Fibroblast of the aortic adventitia (primary cell): ENCODE measurements at regions not wholly inside any gene's neighbourhood (a gene's known extent, or its start where the extent isn't known, plus 50 kb on each side); places are given as distances from the start of the nearest gene placed in this dataset.

ENCODE experiments used
- DNase-seq: peaks from one replicate; pipeline ENCODE4 v3.0.0-alpha.2; 2010; ENCODE audit warnings: low read depth
- H3K4me3 ChIP-seq: 2 replicates; pipeline ENCODE4 v1.5.1; 2011; ENCODE audit warnings: low read depth, mild to moderate bottlenecking, control low read depth, low read length, moderate library complexity
- TF ChIP-seq, protein P1 (sequence below): IDR thresholded peaks from 2 replicates; pipeline ENCODE4 v1.5.1; 2011; ENCODE audit warnings: mild to moderate bottlenecking, low read length, control low read depth, inconsistent platforms; ENCODE audit not compliant: insufficient read depth

DNA sequence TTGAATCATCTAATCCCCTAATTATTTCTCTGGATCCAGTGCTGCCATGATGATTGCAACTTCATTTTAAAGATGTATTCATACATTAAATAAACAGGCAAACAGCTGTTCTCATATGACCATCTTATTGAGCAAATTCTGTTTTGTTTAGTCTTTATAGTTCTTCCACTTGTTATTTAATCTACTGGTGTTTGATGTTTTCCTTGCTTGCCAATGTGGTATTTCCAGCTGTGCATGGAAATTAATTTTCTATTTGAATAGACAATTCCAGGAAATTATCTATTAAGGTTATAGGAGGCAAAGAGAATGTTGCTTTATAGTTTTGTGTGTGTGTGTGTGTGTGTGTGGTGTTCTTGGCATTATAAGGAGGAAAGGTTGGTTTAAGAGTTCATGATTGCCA is 167.0 kb upstream of the PRPS1L1 start:
- no peak overlapping the region for H3K4me3 ChIP-seq
- TF ChIP-seq, protein P1, sequence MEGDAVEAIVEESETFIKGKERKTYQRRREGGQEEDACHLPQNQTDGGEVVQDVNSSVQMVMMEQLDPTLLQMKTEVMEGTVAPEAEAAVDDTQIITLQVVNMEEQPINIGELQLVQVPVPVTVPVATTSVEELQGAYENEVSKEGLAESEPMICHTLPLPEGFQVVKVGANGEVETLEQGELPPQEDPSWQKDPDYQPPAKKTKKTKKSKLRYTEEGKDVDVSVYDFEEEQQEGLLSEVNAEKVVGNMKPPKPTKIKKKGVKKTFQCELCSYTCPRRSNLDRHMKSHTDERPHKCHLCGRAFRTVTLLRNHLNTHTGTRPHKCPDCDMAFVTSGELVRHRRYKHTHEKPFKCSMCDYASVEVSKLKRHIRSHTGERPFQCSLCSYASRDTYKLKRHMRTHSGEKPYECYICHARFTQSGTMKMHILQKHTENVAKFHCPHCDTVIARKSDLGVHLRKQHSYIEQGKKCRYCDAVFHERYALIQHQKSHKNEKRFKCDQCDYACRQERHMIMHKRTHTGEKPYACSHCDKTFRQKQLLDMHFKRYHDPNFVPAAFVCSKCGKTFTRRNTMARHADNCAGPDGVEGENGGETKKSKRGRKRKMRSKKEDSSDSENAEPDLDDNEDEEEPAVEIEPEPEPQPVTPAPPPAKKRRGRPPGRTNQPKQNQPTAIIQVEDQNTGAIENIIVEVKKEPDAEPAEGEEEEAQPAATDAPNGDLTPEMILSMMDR: no peak
- DNase-seq: no peak

- TF ChIP-seq, protein P1: no peak
- no peak for DNase-seq
- H3K4me3 ChIP-seq: no peak overlapping the region
Measured at GRCh38 chr7:18196638-18197037, 169.0 kb upstream of the PRPS1L1 start.

- H3K4me3 ChIP-seq: no peak overlapping the region
- no peak for DNase-seq
- TF ChIP-seq, protein P1: no peak
Measured at GRCh38 chr7:18198868-18199267, 171.2 kb upstream of the PRPS1L1 start.

GRCh38 chr7:18200266-18200665 is 172.6 kb upstream of the PRPS1L1 start:
- TF ChIP-seq, protein P1: no peak
- no peak overlapping the region for H3K4me3 ChIP-seq
- DNase-seq: no peak

DNA sequence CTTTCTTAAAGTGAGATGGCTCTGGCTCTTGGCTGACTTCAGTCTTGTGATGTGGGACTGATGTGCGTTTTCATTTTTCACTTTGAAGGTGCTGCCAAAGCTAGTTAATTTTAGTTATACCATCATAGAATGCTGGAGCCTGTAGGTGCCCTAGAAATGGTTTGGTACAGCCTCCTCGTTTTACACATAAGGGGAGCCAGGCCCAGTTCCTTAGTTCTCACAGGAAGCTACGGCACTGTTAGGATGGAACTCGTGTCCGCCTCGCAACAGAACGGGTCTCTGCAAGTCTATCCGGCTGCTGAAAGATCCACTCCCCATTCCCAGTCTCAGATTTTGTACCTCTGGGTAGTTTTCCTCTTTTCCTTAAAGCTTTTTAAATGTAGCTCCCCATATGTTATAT is 173.2 kb upstream of the PRPS1L1 start:
- TF ChIP-seq, protein P1: no peak
- DNase-seq: no peak
- no peak overlapping the region for H3K4me3 ChIP-seq

GRCh38 chr7:18201350-18201749 is 173.7 kb upstream of the PRPS1L1 start:
- no peak for DNase-seq
- TF ChIP-seq, protein P1: no peak
- H3K4me3 ChIP-seq: no peak overlapping the region

- DNase-seq: no peak
- H3K4me3 ChIP-seq: no peak overlapping the region
- TF ChIP-seq, protein P1: no peak
Measured at GRCh38 chr7:18202315-18203045, 174.8 kb upstream of the PRPS1L1 start.
